ENCODE measurements at regions not wholly inside any gene's neighbourhood (a gene's known extent, or its start where the extent isn't known, plus 50 kb on each side); places are given as distances from the start of the nearest gene placed in this dataset.

DNA sequence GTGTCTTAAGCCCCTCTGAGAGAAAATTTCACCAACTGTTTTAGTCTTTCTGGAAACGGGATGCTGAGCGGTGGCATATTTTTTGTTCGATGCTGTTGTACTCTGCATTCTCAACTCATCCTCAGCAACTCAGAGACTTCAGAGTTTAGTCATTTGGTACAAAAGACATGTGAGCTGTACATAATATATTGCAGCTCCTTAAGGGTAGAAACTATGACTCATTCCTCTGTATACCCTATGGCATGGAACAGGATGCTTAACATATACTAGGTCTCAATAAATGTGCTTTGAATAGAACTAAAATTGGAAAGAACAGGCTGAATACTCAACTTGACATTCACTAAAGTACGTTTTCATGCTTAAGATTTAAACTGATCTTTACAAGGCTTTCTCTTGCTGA lies 130.5 kb upstream of the SLITRK2 start:
- TF ChIP-seq SATB2 (CRISPR knock-in tag; IDR thresholded peaks at IDR 0.05) (no peak), RBAK (CRISPR knock-in tag; IDR thresholded peaks at IDR 0.05) (no peak), MED1 (CRISPR knock-in tag; IDR thresholded peaks at IDR 0.05) (no peak), POLR2AphosphoS2 (IDR thresholded peaks at IDR 0.05; ENCODE audit: low read depth, low read length) (no peak), RAD21 (CRISPR knock-in tag; IDR thresholded peaks at IDR 0.05) (no peak), TIGD3 (CRISPR knock-in tag; IDR thresholded peaks at IDR 0.05; ENCODE audit: borderline replicate concordance) (no peak), POLR2AphosphoS5 (IDR thresholded peaks at IDR 0.05; ENCODE audit: low read depth, low read length) (no peak), MEIS2 (CRISPR knock-in tag; IDR thresholded peaks at IDR 0.05) (no peak), FOXK1 (CRISPR knock-in tag; IDR thresholded peaks at IDR 0.05; ENCODE audit: borderline replicate concordance, low read depth) (no peak), SALL1 (CRISPR knock-in tag; IDR thresholded peaks at IDR 0.05) (no peak)
- TF ChIP-seq, protein P1, sequence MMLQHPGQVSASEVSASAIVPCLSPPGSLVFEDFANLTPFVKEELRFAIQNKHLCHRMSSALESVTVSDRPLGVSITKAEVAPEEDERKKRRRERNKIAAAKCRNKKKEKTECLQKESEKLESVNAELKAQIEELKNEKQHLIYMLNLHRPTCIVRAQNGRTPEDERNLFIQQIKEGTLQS (CRISPR knock-in tag; IDR thresholded peaks at IDR 0.05): no peak

Data from HepG2 (cell line).